OCI-LY3 (cell line): ENCODE measurements at regions not wholly inside any gene's neighbourhood (a gene's known extent, or its start where the extent isn't known, plus 50 kb on each side); places are given as distances from the start of the nearest gene placed in this dataset.
"Not testable (repeated sequence)": the region's sequence is repeated elsewhere in the genome, so short reads cannot be mapped to it uniquely, and the experiment has no call there.

Source experiments
- H2AFZ ChIP-seq: fragments of 200-600, 300-600 bp; shearing (Covaris generic); 2 replicates; pipeline ENCODE4 v1.6.0; 2014; ENCODE audit warnings: antibody characterized with exemption, low read depth, low read length
- H3K27ac ChIP-seq: fragments of 200-600, 300-600 bp; sonication (generic); 2 replicates; pipeline ENCODE4 v1.5.1; 2014; ENCODE audit warnings: mild to moderate bottlenecking, low read length, moderate library complexity, mixed read lengths
- H3K27me3 ChIP-seq: fragments of 200-600, 300-600 bp; sonication (generic); 2 replicates; pipeline ENCODE4 v1.6.1; 2014; ENCODE audit warnings: low read depth, low read length, mixed read lengths
- H3K36me3 ChIP-seq: fragments of 200-600, 300-600 bp; sonication (generic); replicated peaks from 2 replicates; pipeline ENCODE3; 2014; ENCODE audit warnings: low read depth, low read length, mixed read lengths
- H3K4me1 ChIP-seq: fragments of 300-600, 200-600 bp; sonication (generic); 2 replicates; pipeline ENCODE4 v1.6.1; 2014; ENCODE audit warnings: low read length, mixed read lengths
- H3K4me2 ChIP-seq: fragments of 200-600, 300-600 bp; sonication (generic); 2 replicates; pipeline ENCODE4 v1.6.1; 2014; ENCODE audit warnings: low read length, mixed read lengths
- H3K4me3 ChIP-seq: fragments of 300-600, 200-600 bp; sonication (generic); 2 replicates; pipeline ENCODE4 v1.5.1; 2014; ENCODE audit warnings: antibody characterized with exemption, mild to moderate bottlenecking, low read length, moderate library complexity
- H3K79me2 ChIP-seq: fragments of 300-600, 200-600 bp; shearing (Covaris generic); 2 replicates; pipeline ENCODE4 v1.6.1; 2014; ENCODE audit warnings: mild to moderate bottlenecking, low read length, mixed read lengths
- H3K9ac ChIP-seq: fragments of 300-600, 200-600 bp; shearing (Covaris generic); 2 replicates; pipeline ENCODE4 v1.6.0; 2014; ENCODE audit warnings: mild to moderate bottlenecking, low read length, moderate library complexity
- H3K9me3 ChIP-seq: fragments of 200-600, 300-600 bp; shearing (Covaris generic); 2 replicates; pipeline ENCODE4 v1.6.1; 2014; ENCODE audit warnings: low read length, mixed read lengths; ENCODE audit not compliant: insufficient read depth
- H4K20me1 ChIP-seq: fragments of 200-600, 300-600 bp; sonication (generic); 2 replicates; pipeline ENCODE4 v1.6.1; 2016; ENCODE audit warnings: low read length, mixed read lengths; ENCODE audit not compliant: insufficient read depth
- CTCF ChIP-seq: fragments of 200-600, 300-600 bp; sonication (generic); IDR thresholded peaks from 2 replicates; pipeline ENCODE4 v1.5.1; 2014; ENCODE audit warnings: antibody characterized with exemption, low read length, low read depth
- EZH2phosphoT487 ChIP-seq: fragments of 200-600 bp; shearing (Covaris generic); IDR thresholded peaks from 2 replicates; pipeline ENCODE4 v1.6.1; 2018; ENCODE audit warnings: antibody characterized with exemption, mixed run types, low read depth

- Histone ChIP-seq H3K9ac (no peak overlapping the region), H3K27me3 (no peaks in the 10 kb centered on the region), H3K9me3 (no peaks in the 10 kb centered on the region), H3K4me3 (no peak overlapping the region), H2AFZ (no peak overlapping the region), H3K4me2 (no peak overlapping the region), H4K20me1 (no peaks in the 10 kb centered on the region), H3K79me2 (no peaks in the 10 kb centered on the region), H3K27ac (no peak overlapping the region), H3K36me3 (no peaks in the 10 kb centered on the region), H3K4me1 (no peaks in the 10 kb centered on the region)
- TF ChIP-seq CTCF (no peak), EZH2phosphoT487 (no peak)
These were observed 199.6 kb upstream of the IRS2 start for GRCh38 chr13:109985871-109986450.

GRCh38 chr13:109983447-109983846 is 197.1 kb upstream of the IRS2 start:
- no peak overlapping the region for H3K4me2 ChIP-seq
- no peaks in the 10 kb centered on the region for H3K9me3 ChIP-seq
- H2AFZ ChIP-seq: no peak overlapping the region
- TF ChIP-seq EZH2phosphoT487 (no peak), CTCF (no peak)
- no peaks in the 10 kb centered on the region for H4K20me1 ChIP-seq
- H3K9ac ChIP-seq: no peak overlapping the region
- no peaks in the 10 kb centered on the region for H3K79me2 ChIP-seq
- H3K4me1 ChIP-seq: peaks cover 7% of the 10 kb centered on the region
- H3K27ac ChIP-seq: no peak overlapping the region
- H3K4me3 ChIP-seq: no peak overlapping the region
- no peaks in the 10 kb centered on the region for H3K27me3 ChIP-seq
- H3K36me3 ChIP-seq: no peaks in the 10 kb centered on the region

- no peaks in the 10 kb centered on the region for H4K20me1 ChIP-seq
- H3K4me1 ChIP-seq: peaks cover 30% of the 10 kb centered on the region
- no peak overlapping the region for H3K27ac ChIP-seq
- H3K79me2 ChIP-seq: no peaks in the 10 kb centered on the region
- no peak overlapping the region for H3K9ac ChIP-seq
- no peak overlapping the region for H2AFZ ChIP-seq
- no peak for TF ChIP-seq CTCF
- no peak for TF ChIP-seq EZH2phosphoT487
- H3K4me2 ChIP-seq: no peak overlapping the region
- H3K9me3 ChIP-seq: no peaks in the 10 kb centered on the region
- no peak overlapping the region for H3K4me3 ChIP-seq
- H3K36me3 ChIP-seq: no peaks in the 10 kb centered on the region
- H3K27me3 ChIP-seq: no peaks in the 10 kb centered on the region
These were observed 194.6 kb upstream of the IRS2 start for GRCh38 chr13:109981000-109981399.

GRCh38 chr13:109979676-109980075 is 193.3 kb upstream of the IRS2 start:
- H3K27ac ChIP-seq, H3K36me3 ChIP-seq, H3K79me2 ChIP-seq, H4K20me1 ChIP-seq, H3K9ac ChIP-seq, H3K27me3 ChIP-seq, H3K9me3 ChIP-seq, H2AFZ ChIP-seq: not testable (repeated sequence)
- 0 out of 2 replicates have a peak overlapping the region, but pooled peaks have one; percentile 15 for H3K4me3 ChIP-seq
- H3K4me2 ChIP-seq: peak overlapping the region; percentile 34
- H3K4me1 ChIP-seq: peaks cover 30% of the 10 kb centered on the region

- no peaks in the 10 kb centered on the region for H3K36me3 ChIP-seq
- no peak overlapping the region for H3K9ac ChIP-seq
- peaks cover 30% of the 10 kb centered on the region for H3K4me1 ChIP-seq
- no peaks in the 10 kb centered on the region for H3K79me2 ChIP-seq
- no peaks in the 10 kb centered on the region for H3K9me3 ChIP-seq
- peak overlapping the region; percentile 34 for H3K4me2 ChIP-seq
- H2AFZ ChIP-seq: no peak overlapping the region
- 0 out of 2 replicates have a peak overlapping the region, but pooled peaks have one; percentile 15 for H3K4me3 ChIP-seq
- H3K27ac ChIP-seq: no peak overlapping the region
- TF ChIP-seq EZH2phosphoT487: no peak
- no peak for TF ChIP-seq CTCF
- H4K20me1 ChIP-seq: no peaks in the 10 kb centered on the region
- H3K27me3 ChIP-seq: no peaks in the 10 kb centered on the region
These were observed 192.8 kb upstream of the IRS2 start for GRCh38 chr13:109979228-109979627.
